ENCODE measurements at regions not wholly inside any gene's neighbourhood (a gene's known extent, or its start where the extent isn't known, plus 50 kb on each side); places are given as distances from the start of the nearest gene placed in this dataset.

DNA sequence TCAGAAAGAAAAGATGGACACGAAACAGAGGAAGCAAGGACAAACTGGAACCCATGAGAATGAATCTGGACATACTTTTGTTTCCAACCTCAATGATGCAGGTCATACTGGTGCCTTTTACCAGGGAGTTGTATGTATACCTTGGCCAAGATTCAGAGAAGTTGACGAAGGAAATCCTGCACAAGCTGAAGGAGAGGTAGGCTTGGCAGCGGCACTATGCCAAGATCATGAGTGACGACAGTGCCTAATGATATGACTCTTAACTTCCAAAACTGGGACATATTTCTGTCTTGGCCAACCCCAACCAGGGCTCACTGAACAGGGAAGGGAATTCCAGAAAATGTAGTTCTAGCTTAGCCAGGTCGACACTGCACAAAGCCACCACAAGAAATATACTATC lies 149.2 kb upstream of the SLCO3A1 start:
- intact Hi-C loops (cut with DNase I): loop anchor here (10.0 kb wide), 1 partner anchor 370 kb away; no protein-coding TSS in a partner anchor
- no peak for DNase-seq (ENCODE audit: extremely low spot score in 2 of 2)
- H3K27ac ChIP-seq: no peak overlapping the region

GRCh38 chr15:91706322-91707032 lies 147.0 kb upstream of the SLCO3A1 start:
- Histone ChIP-seq H3K27ac (no peak overlapping the region), H3K9me3 (no peaks in the 10 kb centered on the region), H3K36me3 (no peaks in the 10 kb centered on the region), H3K4me3 (no peak overlapping the region), H3K27me3 (no peaks in the 10 kb centered on the region), H3K4me1 (no peaks in the 10 kb centered on the region)
- TF ChIP-seq CTCF (IDR thresholded peaks at IDR 0.05) (peak; percentile 71 to 91 (median 81)), POLR2AphosphoS5 (IDR thresholded peaks at IDR 0.05; ENCODE audit: insufficient read depth in 1 of 2, low read depth in 1 of 2) (peak in 1 of 2 donors; percentile 71), POLR2A (IDR thresholded peaks at IDR 0.05) (no peak)
- intact Hi-C loops (cut with DNase I): loop anchor here (10.0 kb wide), 1 partner anchor 368 kb away; no protein-coding TSS in a partner anchor
- DNase-seq (ENCODE audit: extremely low spot score in 2 of 2): peak in 1 of 2 donors; percentile 93

More for the DNA sequence above, 149.2 kb upstream of the SLCO3A1 start:
- TF ChIP-seq POLR2AphosphoS5 (IDR thresholded peaks at IDR 0.05; ENCODE audit: insufficient read depth in 1 of 2, low read depth in 1 of 2) (no peak), CTCF (IDR thresholded peaks at IDR 0.05) (no peak), POLR2A (IDR thresholded peaks at IDR 0.05) (no peak)
- Histone ChIP-seq H3K27me3 (no peaks in the 10 kb centered on the region), H3K9me3 (no peaks in the 10 kb centered on the region), H3K36me3 (no peaks in the 10 kb centered on the region), H3K4me1 (no peaks in the 10 kb centered on the region), H3K4me3 (no peak overlapping the region)

DNA sequence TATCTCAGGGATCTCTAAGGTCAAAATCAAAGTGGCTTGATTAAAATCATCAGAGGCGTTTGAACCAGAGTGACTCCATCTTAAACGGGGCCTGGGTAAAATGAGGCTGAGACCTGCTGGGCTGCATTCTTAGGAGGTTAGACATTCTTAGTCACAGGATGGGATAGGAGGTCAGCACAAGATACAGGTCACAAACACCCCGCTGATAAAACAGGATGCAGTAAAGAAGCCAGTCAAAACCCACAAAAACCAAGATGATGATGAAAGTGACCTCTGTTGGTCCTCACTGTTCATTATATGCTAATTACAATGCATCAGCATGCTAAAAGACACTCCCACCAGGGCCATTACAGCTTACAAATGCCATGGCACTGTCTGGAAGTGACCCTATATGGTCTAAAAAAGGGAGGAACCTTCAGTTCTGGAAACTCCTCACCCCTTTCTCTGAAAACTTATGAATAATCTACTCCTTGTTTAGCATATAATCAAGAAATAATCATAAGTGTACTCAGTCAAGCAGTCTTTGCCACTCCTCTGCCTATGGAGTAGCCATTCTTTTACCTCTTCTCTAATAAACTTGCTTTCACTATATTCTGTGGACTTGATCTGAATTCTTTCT lies 143.3 kb upstream of the SLCO3A1 start:
- no peak for DNase-seq (ENCODE audit: extremely low spot score in 2 of 2)
- TF ChIP-seq CTCF (IDR thresholded peaks at IDR 0.05): no peak
- TF ChIP-seq POLR2AphosphoS5 (IDR thresholded peaks at IDR 0.05; ENCODE audit: insufficient read depth in 1 of 2, low read depth in 1 of 2): no peak
- no peak for TF ChIP-seq POLR2A (IDR thresholded peaks at IDR 0.05)

GRCh38 chr15:91711384-91712033 lies 142.0 kb upstream of the SLCO3A1 start:
- Histone ChIP-seq H3K9me3 (no peaks in the 10 kb centered on the region), H3K4me1 (no peaks in the 10 kb centered on the region), H3K36me3 (no peaks in the 10 kb centered on the region), H3K4me3 (no peak overlapping the region), H3K27ac (no peak overlapping the region), H3K27me3 (no peaks in the 10 kb centered on the region)
- DNase-seq (ENCODE audit: extremely low spot score in 2 of 2): no peak
- TF ChIP-seq POLR2AphosphoS5 (IDR thresholded peaks at IDR 0.05; ENCODE audit: insufficient read depth in 1 of 2, low read depth in 1 of 2): no peak
- intact Hi-C loops (cut with DNase I): no loop called here

More for the DNA sequence above, 143.3 kb upstream of the SLCO3A1 start:
- Histone ChIP-seq H3K27ac (no peak overlapping the region), H3K36me3 (no peaks in the 10 kb centered on the region), H3K27me3 (no peaks in the 10 kb centered on the region), H3K9me3 (no peaks in the 10 kb centered on the region), H3K4me1 (no peaks in the 10 kb centered on the region), H3K4me3 (no peak overlapping the region)
- intact Hi-C loops (cut with DNase I): no loop called here

- no peak overlapping the region for H3K27ac ChIP-seq
- intact Hi-C loops (cut with DNase I): no loop called here
- H3K36me3 ChIP-seq: no peaks in the 10 kb centered on the region
- H3K4me1 ChIP-seq: no peaks in the 10 kb centered on the region
- DNase-seq (ENCODE audit: extremely low spot score in 2 of 2): no peak
- no peaks in the 10 kb centered on the region for H3K9me3 ChIP-seq
- no peak overlapping the region for H3K4me3 ChIP-seq
- H3K27me3 ChIP-seq: no peaks in the 10 kb centered on the region
- no peak for TF ChIP-seq POLR2A (IDR thresholded peaks at IDR 0.05)
- TF ChIP-seq CTCF (IDR thresholded peaks at IDR 0.05): no peak
- TF ChIP-seq POLR2AphosphoS5 (IDR thresholded peaks at IDR 0.05; ENCODE audit: insufficient read depth in 1 of 2, low read depth in 1 of 2): no peak
Observed at GRCh38 chr15:91712286-91712685, 141.2 kb upstream of the SLCO3A1 start.
